ENCODE measurements at regions not wholly inside any gene's neighbourhood (a gene's known extent, or its start where the extent isn't known, plus 50 kb on each side); places are given as distances from the start of the nearest gene placed in this dataset.
A peak's percentile ranks its signal among the peaks of the same experiment; 100 is the strongest.

DNA sequence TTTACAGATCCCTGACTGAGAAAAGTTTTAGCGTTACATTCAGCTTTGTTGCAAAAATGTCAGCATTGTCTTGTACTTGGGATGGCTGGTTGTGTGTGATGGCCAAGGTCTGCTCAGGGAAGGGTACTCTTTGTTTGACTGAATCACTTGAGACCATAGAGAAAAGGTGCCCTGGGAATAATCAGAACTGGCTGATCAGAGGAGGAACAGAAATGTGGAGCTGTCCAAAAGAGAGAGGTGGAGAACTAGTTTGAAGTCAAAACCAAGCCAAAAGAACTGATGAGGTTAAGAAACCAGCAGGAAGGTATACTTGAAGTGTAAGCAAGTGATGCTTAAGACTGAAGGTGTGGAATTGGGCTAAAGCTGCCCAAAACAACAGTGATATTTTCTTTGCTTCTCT lies 107.6 kb upstream of the LYPLAL1 start:
- Histone ChIP-seq H3K4me3 (no peak overlapping the region), H4K20me1 (replicated peaks; ENCODE audit: control insufficient read depth, insufficient read depth, low read length) (no peaks in the 10 kb centered on the region), H2AFZ (ENCODE audit: low read depth, low read length) (no peak overlapping the region), H3K27ac (ENCODE audit: extremely low read depth, low read depth, low read length) (no peak overlapping the region), H3K27me3 (ENCODE audit: control insufficient read depth in 2 of 2, insufficient read depth in 2 of 2, low read length in 2 of 2) (no peaks in the 10 kb centered on the region), H3K4me2 (ENCODE audit: insufficient read depth, low read length) (no peak overlapping the region), H3K36me3 (ENCODE audit: control insufficient read depth, insufficient read depth, low read length) (no peaks in the 10 kb centered on the region), H3K9me3 (replicated peaks; ENCODE audit: control insufficient read depth, insufficient read depth, low read depth, low read length) (peaks cover 5% of the 10 kb centered on the region; the same call in 1 of the 2 replicates), H3K79me2 (ENCODE audit: control insufficient read depth, insufficient read depth, low read length) (no peaks in the 10 kb centered on the region), H3K9ac (ENCODE audit: insufficient read depth in 1 of 2, low read depth in 2 of 2, low read length in 2 of 2) (no peak overlapping the region), H3K9me1 (ENCODE audit: control insufficient read depth, insufficient read depth, low read length) (no peaks in the 10 kb centered on the region), H3K4me1 (replicated peaks in 1 of 2; ENCODE audit: control insufficient read depth in 2 of 2, insufficient read depth in 2 of 2, low read length in 2 of 2) (no peaks in the 10 kb centered on the region)
- DNase-seq (ENCODE audit: extremely low read depth in 1 of 4, low spot score in 3 of 4) = no peak
- no peak for FAIRE-seq
- intact Hi-C loops (cut with micrococcal nuclease) (loop anchor here (5.0 to 10.0 kb wide), 2 partner anchors 111 to 731 kb away; no protein-coding TSS in a partner anchor), in situ Hi-C loops (cut with MboI) (no loop called here)
- BruUV-seq (replicated peaks) = no TSS peak
- TF ChIP-seq, protein P1, sequence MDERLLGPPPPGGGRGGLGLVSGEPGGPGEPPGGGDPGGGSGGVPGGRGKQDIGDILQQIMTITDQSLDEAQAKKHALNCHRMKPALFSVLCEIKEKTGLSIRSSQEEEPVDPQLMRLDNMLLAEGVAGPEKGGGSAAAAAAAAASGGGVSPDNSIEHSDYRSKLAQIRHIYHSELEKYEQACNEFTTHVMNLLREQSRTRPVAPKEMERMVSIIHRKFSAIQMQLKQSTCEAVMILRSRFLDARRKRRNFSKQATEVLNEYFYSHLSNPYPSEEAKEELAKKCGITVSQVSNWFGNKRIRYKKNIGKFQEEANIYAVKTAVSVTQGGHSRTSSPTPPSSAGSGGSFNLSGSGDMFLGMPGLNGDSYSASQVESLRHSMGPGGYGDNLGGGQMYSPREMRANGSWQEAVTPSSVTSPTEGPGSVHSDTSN (CRISPR knock-in tag; IDR thresholded peaks at IDR 0.05; ENCODE audit: low read depth) = no peak
- TF ChIP-seq, protein P1 (tag; conservative IDR thresholded peaks at IDR 0.05; ENCODE audit: low read depth) = no peak
- TF ChIP-seq, protein P2, sequence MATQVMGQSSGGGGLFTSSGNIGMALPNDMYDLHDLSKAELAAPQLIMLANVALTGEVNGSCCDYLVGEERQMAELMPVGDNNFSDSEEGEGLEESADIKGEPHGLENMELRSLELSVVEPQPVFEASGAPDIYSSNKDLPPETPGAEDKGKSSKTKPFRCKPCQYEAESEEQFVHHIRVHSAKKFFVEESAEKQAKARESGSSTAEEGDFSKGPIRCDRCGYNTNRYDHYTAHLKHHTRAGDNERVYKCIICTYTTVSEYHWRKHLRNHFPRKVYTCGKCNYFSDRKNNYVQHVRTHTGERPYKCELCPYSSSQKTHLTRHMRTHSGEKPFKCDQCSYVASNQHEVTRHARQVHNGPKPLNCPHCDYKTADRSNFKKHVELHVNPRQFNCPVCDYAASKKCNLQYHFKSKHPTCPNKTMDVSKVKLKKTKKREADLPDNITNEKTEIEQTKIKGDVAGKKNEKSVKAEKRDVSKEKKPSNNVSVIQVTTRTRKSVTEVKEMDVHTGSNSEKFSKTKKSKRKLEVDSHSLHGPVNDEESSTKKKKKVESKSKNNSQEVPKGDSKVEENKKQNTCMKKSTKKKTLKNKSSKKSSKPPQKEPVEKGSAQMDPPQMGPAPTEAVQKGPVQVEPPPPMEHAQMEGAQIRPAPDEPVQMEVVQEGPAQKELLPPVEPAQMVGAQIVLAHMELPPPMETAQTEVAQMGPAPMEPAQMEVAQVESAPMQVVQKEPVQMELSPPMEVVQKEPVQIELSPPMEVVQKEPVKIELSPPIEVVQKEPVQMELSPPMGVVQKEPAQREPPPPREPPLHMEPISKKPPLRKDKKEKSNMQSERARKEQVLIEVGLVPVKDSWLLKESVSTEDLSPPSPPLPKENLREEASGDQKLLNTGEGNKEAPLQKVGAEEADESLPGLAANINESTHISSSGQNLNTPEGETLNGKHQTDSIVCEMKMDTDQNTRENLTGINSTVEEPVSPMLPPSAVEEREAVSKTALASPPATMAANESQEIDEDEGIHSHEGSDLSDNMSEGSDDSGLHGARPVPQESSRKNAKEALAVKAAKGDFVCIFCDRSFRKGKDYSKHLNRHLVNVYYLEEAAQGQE (IDR thresholded peaks at IDR 0.05; ENCODE audit: borderline replicate concordance) = peak; percentile 18
- TF ChIP-seq, protein P2 (CRISPR knock-in tag; IDR thresholded peaks at IDR 0.05; ENCODE audit: low read depth) = no peak
- ChIA-PET POLR2A (interaction anchor here (1.1 kb wide), 1 partner anchor 23 kb away, joined by 3 read pairs; no protein-coding TSS in a partner anchor), CTCF (ENCODE audit: low intra/inter-chr PET ratio) (interaction anchor here (0.6 kb wide), 1 partner anchor 807 kb away, joined by 3 read pairs; no protein-coding TSS in a partner anchor)
- 13% methylated on average over 1 of the region's 1 CpG for WGBS (ENCODE audit: insufficient coverage, low coverage, missing lambda C conversion rate)
- peak; percentile 56 for ATAC-seq
